AG04450 (cell line): ENCODE measurements at regions not wholly inside any gene's neighbourhood (a gene's known extent, or its start where the extent isn't known, plus 50 kb on each side); places are given as distances from the start of the nearest gene placed in this dataset.

Experiments
- CTCF ChIA-PET: fragments of 300-600, 350-600 bp; formaldehyde crosslinking; extraction: SDS; loops from one replicate; lab custom pipeline; 2022; ENCODE audit warnings: antibody characterized with exemption, inconsistent platforms; lab: Charles Lee
- POLR2A ChIA-PET: fragments of 350-600 bp; formaldehyde crosslinking; extraction: SDS; loops from one replicate; lab custom pipeline; 2021; ENCODE audit warnings: antibody characterized with exemption, inconsistent platforms; lab: Yijun Ruan, JAX
- DNase-seq: peaks from one replicate; pipeline ENCODE4 v3.0.0-alpha.2; 2011; ENCODE audit warnings: low read depth, low spot score
- H3K27ac ChIP-seq: one replicate; pipeline ENCODE4 v1.5.1; 2012; ENCODE audit warnings: low read depth, low read length, control low read depth
- H3K27me3 ChIP-seq: one replicate; pipeline ENCODE4 v1.6.0; 2012; ENCODE audit warnings: low read length; ENCODE audit not compliant: control insufficient read depth, insufficient read depth
- H3K4me3 ChIP-seq: 2 replicates; pipeline ENCODE4 v1.5.1; 2011; ENCODE audit warnings: mild to moderate bottlenecking, low read depth, low read length, control low read depth
- H3K9me3 ChIP-seq: 2 replicates; pipeline ENCODE4 v1.5.1; 2012; ENCODE audit warnings: low read length; ENCODE audit not compliant: control insufficient read depth, insufficient read depth
- CTCF ChIP-seq: IDR thresholded peaks from 2 replicates; pipeline ENCODE4 v1.5.1; 2011; ENCODE audit warnings: low read depth, low read length, control low read depth, inconsistent platforms

- ChIA-PET CTCF (interaction anchor here (0.8 kb wide), 1 partner anchor 10 kb away, joined by 3 read pairs; no protein-coding TSS in a partner anchor), POLR2A (no interaction called here)
- Histone ChIP-seq H3K27ac (no peak overlapping the region), H3K9me3 (peaks cover 3% of the 10 kb centered on the region; the same call in 1 of the 2 replicates), H3K4me3 (no peak overlapping the region), H3K27me3 (peaks cover 45% of the 10 kb centered on the region)
- no peak for DNase-seq
- no peak for TF ChIP-seq CTCF
Measured at GRCh38 chr1:22318279-22318981, 133.2 kb upstream of the ZBTB40 start.

- no peak for TF ChIP-seq CTCF
- no peak overlapping the region for H3K4me3 ChIP-seq
- POLR2A ChIA-PET = no interaction called here
- CTCF ChIA-PET = no interaction called here
- DNase-seq = no peak
- H3K27me3 ChIP-seq = peaks cover 46% of the 10 kb centered on the region
- no peak overlapping the region for H3K27ac ChIP-seq
- peaks cover 3% of the 10 kb centered on the region; the same call in 1 of the 2 replicates for H3K9me3 ChIP-seq
Measured at GRCh38 chr1:22319608-22320007, 132.0 kb upstream of the ZBTB40 start.

GRCh38 chr1:22320587-22321344 lies 130.9 kb upstream of the ZBTB40 start:
- ChIA-PET POLR2A (no interaction called here), CTCF (no interaction called here)
- peaks cover 46% of the 10 kb centered on the region for H3K27me3 ChIP-seq
- no peak for TF ChIP-seq CTCF
- no peak overlapping the region for H3K4me3 ChIP-seq
- DNase-seq = no peak
- peaks cover 3% of the 10 kb centered on the region; the same call in 1 of the 2 replicates for H3K9me3 ChIP-seq
- H3K27ac ChIP-seq = no peak overlapping the region

- ChIA-PET CTCF (no interaction called here), POLR2A (no interaction called here)
- no peak for TF ChIP-seq CTCF
- Histone ChIP-seq H3K27me3 (peaks cover 50% of the 10 kb centered on the region), H3K4me3 (no peak overlapping the region), H3K9me3 (peaks cover 3% of the 10 kb centered on the region; the same call in 1 of the 2 replicates), H3K27ac (no peak overlapping the region)
- DNase-seq = no peak
Measured at GRCh38 chr1:22321917-22322316, 129.7 kb upstream of the ZBTB40 start.
